EL (cell line): ENCODE measurements at regions not wholly inside any gene's neighbourhood (a gene's known extent, or its start where the extent isn't known, plus 50 kb on each side); places are given as distances from the start of the nearest gene placed in this dataset.
"Not testable (repeated sequence)": the region's sequence is repeated elsewhere in the genome, so short reads cannot be mapped to it uniquely, and the experiment has no call there.

Source experiments
- DNase-seq: peaks from one replicate; pipeline ENCODE4 v3.0.0-alpha.2; 2016

GRCh38 chr20:1845163-1845523, 50.1 kb upstream of the SIRPA start:
- DNase-seq = no peak

- DNase-seq = peak; percentile 44
Observed at GRCh38 chr20:1844325-1845162, 50.7 kb upstream of the SIRPA start.

GRCh38 chr20:1842281-1842680, 52.9 kb upstream of the SIRPA start:
- DNase-seq = no peak

GRCh38 chr20:1841554-1842140, 53.6 kb upstream of the SIRPA start:
- DNase-seq = peak; percentile 38

GRCh38 chr20:1840817-1841553, 54.2 kb upstream of the SIRPA start:
- peak; percentile 29 for DNase-seq

- not testable (repeated sequence) for DNase-seq
Observed at GRCh38 chr20:1839376-1840317, 55.6 kb upstream of the SIRPA start.

- no peak for DNase-seq
Observed at GRCh38 chr20:1838556-1839279, 56.5 kb upstream of the SIRPA start.

GRCh38 chr20:1835186-1836035, 59.8 kb upstream of the SIRPA start:
- DNase-seq = no peak

GRCh38 chr20:1833728-1834726, 61.2 kb upstream of the SIRPA start:
- no peak for DNase-seq

GRCh38 chr20:1833216-1833615, 62.0 kb upstream of the SIRPA start:
- no peak for DNase-seq

GRCh38 chr20:1832634-1833033, 62.6 kb upstream of the SIRPA start:
- DNase-seq = peak; percentile 29

- DNase-seq = no peak
Observed at GRCh38 chr20:1831606-1832005, 63.6 kb upstream of the SIRPA start.

GRCh38 chr20:1831096-1831495, 64.1 kb upstream of the SIRPA start:
- DNase-seq = no peak

- peak; percentile 98 for DNase-seq
Observed at GRCh38 chr20:1830240-1830639, 65.0 kb upstream of the SIRPA start.

- no peak for DNase-seq
Observed at GRCh38 chr20:1829531-1829930, 65.7 kb upstream of the SIRPA start.

GRCh38 chr20:1828786-1829131, 66.4 kb upstream of the SIRPA start:
- DNase-seq = no peak

- DNase-seq = no peak
Observed at GRCh38 chr20:1827974-1828785, 67.0 kb upstream of the SIRPA start.

GRCh38 chr20:1827510-1827973, 67.7 kb upstream of the SIRPA start:
- DNase-seq = no peak

GRCh38 chr20:1825938-1826445, 69.2 kb upstream of the SIRPA start:
- DNase-seq = no peak
